PC-9 (cell line): ENCODE measurements at regions not wholly inside any gene's neighbourhood (a gene's known extent, or its start where the extent isn't known, plus 50 kb on each side); places are given as distances from the start of the nearest gene placed in this dataset.

Source experiments
- EZH2 ChIP-seq: fragments of 200-600 bp; sonication (generic); IDR thresholded peaks from 2 replicates; pipeline ENCODE4 v1.8.0; 2017; ENCODE audit warnings: antibody characterized with exemption, low read depth
- TF ChIP-seq, protein P1 (sequence below): fragments of 200-600 bp; sonication (generic); conservative IDR thresholded peaks from 2 replicates; pipeline ENCODE4 v1.6.1; 2017; ENCODE audit warnings: mixed run types, antibody characterized with exemption, mild to moderate bottlenecking, moderate library complexity

DNA sequence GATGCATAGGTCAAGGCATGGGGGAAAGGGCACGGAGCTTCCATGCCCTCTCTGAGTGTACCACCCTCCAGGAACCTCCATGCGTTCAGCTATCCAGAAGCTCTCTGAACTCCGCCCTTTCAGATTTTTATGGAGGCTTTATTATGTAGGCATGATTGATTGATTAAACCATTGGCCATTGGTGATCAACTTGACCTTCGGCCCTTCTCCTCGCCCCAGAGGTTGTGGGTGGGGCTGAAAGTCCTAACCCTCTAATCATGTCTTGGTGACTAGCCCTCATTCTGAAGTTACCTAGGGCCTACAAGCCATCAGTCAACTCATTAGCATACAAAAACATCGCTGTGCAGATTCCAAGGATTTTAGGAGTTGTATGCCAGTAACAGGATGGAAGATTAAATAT is 323.7 kb upstream of the KLF4 start:
- TF ChIP-seq, protein P1, sequence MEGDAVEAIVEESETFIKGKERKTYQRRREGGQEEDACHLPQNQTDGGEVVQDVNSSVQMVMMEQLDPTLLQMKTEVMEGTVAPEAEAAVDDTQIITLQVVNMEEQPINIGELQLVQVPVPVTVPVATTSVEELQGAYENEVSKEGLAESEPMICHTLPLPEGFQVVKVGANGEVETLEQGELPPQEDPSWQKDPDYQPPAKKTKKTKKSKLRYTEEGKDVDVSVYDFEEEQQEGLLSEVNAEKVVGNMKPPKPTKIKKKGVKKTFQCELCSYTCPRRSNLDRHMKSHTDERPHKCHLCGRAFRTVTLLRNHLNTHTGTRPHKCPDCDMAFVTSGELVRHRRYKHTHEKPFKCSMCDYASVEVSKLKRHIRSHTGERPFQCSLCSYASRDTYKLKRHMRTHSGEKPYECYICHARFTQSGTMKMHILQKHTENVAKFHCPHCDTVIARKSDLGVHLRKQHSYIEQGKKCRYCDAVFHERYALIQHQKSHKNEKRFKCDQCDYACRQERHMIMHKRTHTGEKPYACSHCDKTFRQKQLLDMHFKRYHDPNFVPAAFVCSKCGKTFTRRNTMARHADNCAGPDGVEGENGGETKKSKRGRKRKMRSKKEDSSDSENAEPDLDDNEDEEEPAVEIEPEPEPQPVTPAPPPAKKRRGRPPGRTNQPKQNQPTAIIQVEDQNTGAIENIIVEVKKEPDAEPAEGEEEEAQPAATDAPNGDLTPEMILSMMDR: no peak
- no peak for TF ChIP-seq EZH2
